LHCN-M2 (cell line): ENCODE measurements at regions not wholly inside any gene's neighbourhood (a gene's known extent, or its start where the extent isn't known, plus 50 kb on each side); places are given as distances from the start of the nearest gene placed in this dataset.

ENCODE experiments used
- DNase-seq: peaks from one replicate; pipeline ENCODE4 v3.0.0-alpha.2; 2012; ENCODE audit warnings: low read depth

DNA sequence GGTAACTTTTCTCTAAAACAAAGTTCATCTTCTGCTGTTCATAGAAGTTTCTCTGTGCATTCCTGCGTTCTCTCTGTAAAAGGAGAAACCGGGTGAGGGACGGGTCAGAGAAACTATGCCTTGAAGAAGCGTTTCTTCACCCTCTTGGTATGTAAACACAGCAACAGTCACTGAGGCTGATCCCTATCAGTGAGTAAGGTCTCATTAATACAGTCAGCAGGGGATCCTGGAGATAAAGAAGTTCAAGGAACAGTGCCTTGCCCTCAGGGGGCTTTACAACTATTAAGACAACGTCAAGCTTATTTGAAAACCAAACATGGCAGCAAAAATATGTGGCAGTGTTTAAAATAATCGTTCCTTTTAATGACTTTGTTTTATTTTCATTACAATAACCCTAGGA lies 202.9 kb upstream of the IL12B start:
- no peak for DNase-seq

DNA sequence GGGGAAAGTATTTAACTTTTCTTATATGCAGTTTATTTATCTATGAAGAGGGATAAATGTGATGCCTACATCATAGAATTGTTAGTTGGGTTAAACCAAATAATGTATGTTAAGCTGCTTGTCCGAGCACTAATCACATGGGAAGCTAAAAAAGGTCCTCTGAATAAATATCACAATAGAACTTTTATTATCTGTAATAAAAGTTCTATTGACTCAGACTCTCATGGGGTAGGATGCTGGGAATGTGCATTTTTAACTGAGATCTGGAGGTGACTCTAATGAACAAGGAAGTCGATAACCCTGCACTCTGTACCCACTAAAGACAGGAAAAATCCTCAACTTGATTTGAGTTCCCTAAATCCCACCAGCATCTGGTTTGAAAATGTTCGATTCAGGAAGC lies 205.9 kb upstream of the IL12B start:
- DNase-seq: no peak

DNA sequence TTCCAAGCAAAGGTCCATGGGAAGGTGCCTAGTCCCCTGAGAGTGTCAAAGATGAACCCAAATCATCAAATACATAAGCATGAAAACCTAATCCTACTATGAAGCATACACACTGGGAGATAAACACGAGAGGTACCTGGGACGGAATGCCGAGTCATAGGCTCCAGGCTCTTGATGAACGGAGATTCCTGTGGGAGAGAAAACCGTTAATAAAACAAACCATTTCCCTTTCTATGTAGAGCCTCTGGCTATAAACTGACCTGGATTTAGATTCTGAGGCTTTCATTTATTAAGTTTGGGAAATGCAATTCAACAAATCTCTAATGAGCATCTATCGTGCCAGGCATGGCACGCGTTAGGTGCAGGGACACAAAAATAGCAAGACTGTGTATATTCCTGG lies 206.4 kb upstream of the IL12B start:
- no peak for DNase-seq

DNA sequence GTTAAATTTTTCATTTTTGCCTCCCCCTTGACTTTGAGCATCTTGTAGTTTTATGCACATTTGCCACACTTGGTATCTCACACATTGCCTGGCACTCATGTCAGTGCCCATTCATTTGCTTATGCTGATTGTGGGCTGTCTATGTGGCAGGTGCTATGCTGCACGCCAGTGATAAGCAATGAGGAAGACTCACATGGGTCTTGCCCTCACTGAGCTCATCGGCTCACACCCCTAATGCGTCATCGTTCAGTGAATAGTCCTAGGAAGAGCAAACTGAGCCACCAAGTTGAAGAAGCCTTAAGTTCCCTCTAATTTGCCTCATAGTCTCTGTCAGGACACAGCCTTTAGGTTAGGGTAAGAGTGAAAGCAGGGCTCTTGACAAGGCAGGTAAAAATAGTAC lies 209.4 kb upstream of the IL12B start:
- no peak for DNase-seq

DNA sequence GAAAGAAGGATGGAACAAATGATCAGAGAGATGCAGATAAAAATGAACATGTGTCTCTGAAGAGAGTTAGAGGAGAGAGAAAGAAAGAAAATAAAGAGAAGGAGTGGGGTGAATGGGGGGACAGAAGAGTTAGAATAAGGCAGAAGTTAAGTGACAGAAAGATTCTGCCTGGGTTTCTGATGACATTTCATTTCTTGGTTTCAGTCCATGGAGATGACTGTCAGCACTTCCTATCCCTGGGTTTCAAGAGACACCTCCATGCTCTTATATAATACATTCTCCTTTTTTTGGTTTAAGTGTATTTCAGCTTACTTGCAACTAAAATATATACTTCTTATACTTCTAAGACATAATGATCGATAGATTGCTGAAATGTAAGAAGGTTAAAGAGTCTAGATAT lies 213.0 kb upstream of the IL12B start:
- DNase-seq: no peak

DNA sequence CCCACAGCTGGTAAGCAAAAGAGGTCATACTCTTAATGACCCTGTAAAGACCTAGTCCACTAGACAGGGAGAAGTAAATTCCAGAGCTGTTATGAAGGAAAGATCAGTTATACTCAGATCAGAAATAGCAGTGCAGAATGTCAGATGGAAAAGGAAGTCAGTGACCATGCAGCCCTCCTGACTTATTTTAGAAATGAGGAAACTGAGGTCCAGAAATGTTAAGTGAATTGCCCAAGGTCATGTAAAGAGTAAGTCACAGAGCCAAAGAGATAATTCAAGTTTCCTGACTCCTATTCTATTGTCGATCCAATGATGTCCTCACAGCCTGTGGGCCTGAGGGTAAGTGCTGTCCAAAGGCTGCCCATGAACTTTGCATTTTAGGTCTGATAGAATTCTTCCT lies 214.9 kb upstream of the IL12B start:
- no peak for DNase-seq

DNA sequence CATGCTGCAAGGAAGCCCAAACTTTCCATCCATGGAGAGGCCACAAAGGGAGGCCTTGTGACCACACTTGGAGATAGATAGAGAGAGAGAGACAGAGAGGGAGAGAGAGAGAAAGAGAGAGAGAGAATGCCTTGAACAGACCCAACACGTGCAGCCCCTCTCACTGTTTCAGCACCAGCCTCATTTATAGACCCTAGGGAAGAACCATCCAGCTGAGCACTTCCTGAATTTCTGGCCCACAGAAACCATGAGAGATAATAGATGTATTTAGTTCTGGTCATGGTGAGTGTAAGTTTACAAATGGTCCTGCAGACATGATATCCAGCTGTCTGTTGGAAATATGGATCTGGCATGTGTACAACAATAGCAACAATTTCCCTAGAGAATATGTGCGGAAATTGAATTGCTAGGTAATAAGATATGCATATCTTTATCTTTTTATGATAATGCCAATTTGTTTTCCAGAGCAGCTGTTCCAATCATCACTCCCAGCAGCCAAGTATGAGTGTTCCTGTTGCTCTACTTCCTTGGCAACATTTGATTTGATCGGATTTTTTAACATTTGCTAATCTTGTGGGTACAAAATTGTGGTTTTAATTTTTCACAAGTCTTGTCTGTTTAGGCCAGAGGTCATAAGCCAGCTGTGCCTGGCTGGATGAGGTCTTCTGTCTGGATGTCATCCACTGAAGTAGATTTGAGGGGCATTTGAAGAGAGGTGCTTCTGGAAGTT lies 217.3 kb upstream of the IL12B start:
- peak; percentile 98 for DNase-seq

DNA sequence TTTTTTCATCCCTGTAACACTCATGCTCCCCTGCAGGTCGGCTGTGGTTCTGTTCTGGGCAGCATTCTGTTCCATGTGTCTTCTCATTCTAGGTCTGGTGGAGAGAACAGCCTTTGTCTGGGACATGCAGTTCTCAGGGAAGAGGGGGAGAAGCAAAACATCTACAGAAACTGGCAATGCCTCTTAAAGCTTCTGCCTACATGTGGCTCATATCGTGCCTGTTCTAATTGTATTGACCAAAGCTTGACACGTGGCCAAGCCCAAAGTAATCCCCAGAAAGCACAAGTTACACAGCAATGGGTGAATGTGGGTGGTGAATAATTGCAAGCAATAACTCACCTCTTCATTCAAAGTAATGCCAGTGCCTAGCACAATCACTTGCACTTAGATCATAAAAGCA lies 218.2 kb upstream of the IL12B start:
- DNase-seq: peak; percentile 85

DNA sequence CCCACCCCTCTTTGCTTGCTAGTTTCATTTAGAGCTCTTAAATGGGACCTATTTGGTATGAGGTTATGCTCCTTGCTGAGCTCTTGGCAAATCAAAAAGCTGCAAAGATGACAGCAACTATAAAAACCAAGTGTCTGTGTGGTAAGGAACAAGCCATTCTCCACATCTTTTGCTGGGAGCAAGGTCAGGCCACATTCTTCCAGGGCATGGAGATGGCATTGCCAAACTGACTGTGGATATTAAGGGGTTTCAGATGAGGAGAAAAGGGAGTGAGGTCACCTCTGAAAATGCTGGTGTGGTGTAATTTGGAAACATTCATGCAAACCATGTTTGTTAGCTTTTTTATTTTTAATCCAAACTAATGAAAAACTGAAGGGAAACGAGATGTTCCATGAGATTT lies 218.8 kb upstream of the IL12B start:
- peak; percentile 48 for DNase-seq

DNA sequence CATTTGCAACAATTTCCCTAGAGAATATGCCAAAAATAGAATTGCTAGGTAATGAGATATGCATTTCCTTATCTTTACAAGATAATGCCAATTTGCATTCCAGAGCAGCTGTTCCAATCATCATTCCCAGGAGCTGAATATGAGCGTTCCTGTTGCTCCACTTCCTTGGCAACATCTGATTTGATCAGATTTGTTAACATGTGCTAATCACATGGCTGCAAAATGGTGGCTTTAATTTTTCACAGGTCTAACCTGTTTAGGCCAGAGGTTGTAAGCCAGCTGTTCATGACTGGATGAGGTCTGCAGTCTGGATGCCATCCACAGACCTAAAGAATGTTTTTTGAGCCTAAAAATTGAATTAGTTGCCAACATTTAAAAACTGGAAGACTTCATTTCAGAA lies 220.7 kb upstream of the IL12B start:
- DNase-seq: peak; percentile 55

DNA sequence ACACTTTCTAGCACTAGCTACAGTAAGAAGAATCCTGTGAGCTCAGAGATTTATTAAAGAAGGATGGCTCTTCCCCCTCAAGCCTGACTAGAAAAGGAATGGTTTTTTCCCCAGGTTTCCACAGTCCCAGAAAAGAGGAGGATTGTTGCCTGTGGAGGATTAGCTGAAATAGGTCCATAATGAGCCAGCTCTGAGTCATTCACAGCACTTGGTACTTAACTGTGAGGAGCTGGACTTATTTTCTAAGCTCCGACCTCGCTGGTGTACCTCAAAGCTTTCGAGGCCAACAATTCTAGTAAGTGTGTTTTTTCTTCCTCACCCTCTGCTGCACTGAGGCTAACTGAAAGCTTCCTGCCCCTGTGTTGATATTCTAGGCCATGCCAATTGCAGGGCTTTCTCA lies 222.5 kb upstream of the IL12B start:
- DNase-seq: peak; percentile 85

DNA sequence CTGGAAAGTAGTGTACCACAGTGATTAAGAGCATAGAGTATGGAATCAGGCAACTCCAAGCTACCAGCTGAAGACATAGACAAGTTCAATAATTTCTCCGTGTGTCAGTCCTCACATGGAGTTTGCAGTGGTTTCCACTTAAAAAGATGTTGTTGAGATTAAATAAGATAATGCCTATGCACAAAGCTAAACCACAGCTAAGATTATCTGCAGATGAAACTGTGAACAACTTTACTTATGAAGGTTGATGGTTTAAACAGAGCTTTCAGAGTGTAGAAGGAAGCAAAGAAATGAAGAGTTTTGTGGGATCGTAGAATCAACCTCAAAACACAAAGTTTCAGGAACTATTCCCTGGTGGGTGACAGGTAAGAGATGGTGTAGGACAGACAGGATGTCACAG lies 223.5 kb upstream of the IL12B start:
- no peak for DNase-seq

DNA sequence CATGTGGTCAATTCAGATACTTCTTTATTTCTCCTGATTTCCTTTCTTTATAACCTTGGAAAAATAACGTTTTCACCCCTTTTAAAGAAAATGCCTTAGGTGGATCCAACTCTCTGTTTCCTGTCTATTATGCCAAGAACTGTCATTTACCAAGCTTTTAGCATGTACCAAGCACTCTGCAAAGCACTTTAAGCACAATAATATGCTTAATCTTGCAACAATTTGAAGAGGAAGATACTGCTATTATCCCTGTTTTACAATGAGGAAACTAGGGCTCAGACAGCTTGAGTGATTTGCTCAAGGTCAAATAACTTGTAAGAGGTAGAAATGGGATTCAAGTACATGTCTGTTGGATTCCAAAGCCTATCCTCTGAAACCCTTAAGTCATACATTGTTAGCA lies 224.8 kb upstream of the IL12B start:
- no peak for DNase-seq

DNA sequence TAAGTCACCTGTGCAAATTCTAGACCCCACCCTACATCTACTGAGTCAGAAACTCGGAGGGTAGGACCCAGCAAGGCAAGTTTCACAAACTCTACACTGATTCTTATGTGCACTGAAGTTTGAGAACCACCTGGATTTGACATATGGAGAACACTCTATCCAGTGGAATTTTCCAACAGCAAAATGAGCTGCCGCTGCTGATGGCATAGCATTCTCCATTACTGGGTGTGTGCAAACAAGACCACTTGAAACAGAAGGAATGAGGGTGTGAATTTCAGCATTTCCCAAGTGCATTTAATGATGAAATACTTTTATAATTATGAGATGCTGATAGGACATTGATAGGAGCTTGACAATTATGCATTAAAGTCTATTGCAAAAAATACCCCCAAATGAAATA lies 229.1 kb upstream of the IL12B start:
- no peak for DNase-seq

DNA sequence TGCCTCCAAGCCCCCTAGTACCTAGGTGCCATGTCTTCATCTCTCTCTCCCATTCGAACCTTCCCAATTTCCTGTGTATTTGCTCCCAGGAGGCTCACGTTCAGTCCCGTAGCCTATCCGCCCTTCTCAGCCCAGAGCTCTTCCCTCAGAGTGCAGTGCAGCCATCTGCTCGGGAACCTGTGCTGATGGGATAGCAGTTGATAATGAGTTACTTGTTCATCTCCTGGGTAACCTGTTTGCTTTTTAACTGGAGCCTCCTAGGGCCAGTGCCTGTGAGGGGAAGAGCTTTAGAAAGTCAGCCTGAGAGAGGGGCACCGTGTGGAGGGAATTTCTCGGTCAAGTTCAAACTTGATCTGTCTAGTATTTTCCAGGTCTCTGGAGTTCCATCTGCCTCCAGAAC lies 229.8 kb upstream of the IL12B start:
- no peak for DNase-seq

DNA sequence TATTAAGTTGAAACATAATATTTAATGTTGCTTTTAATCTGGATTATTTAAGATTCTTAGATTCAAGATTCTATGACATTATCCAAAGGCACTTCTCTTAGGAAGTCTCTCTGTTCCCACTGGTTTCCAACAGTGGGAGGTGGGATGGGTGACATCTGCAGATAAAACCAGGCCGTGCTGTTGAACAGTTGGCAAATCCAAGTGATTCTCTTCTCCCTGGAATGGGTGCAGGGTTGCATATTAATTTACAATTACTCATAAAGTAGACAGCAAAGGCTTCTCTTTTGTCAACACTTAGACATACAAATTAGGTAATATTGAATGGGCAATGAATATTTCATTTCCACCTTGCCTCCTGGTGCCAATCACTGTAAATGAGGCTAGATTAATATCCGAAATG lies 233.7 kb upstream of the IL12B start:
- no peak for DNase-seq

DNA sequence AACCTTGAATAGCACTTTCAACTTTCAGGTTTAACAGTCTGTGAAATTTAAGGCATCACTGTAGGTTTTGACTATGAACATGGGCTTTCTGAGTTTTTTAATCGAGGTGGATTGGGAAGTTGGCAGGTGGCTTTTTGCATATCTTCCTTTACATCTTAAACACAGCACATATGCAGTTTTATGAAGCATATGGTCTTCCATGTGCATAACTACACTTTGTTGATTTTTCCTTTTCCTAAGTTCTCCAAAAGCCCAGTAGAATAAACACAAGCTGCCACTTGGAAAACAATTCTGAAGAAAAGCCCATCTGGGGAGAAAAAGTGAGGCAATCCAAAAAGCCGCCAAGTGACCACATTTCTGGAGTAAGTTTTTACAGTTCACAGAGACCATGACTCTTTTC lies 236.5 kb upstream of the IL12B start:
- DNase-seq: no peak

DNA sequence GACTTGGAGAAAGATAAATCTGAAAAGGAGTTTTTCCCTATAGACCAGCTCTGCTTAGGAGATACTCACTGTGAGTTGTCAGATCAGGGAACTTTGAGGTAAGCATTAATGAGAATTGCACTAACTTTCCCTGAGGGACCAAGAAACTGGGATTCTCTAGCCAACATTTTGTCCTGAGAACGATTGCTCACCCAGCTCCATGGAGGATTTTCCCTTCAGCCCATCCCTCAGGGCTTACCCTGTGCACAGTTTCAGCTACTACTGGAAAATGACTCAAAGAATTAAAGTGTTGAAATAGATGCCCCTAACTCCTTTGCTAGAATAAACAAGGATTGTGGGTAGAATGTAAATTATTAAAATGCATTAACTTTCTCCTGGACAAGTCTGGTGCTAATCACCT lies 237.2 kb upstream of the IL12B start:
- no peak for DNase-seq

DNA sequence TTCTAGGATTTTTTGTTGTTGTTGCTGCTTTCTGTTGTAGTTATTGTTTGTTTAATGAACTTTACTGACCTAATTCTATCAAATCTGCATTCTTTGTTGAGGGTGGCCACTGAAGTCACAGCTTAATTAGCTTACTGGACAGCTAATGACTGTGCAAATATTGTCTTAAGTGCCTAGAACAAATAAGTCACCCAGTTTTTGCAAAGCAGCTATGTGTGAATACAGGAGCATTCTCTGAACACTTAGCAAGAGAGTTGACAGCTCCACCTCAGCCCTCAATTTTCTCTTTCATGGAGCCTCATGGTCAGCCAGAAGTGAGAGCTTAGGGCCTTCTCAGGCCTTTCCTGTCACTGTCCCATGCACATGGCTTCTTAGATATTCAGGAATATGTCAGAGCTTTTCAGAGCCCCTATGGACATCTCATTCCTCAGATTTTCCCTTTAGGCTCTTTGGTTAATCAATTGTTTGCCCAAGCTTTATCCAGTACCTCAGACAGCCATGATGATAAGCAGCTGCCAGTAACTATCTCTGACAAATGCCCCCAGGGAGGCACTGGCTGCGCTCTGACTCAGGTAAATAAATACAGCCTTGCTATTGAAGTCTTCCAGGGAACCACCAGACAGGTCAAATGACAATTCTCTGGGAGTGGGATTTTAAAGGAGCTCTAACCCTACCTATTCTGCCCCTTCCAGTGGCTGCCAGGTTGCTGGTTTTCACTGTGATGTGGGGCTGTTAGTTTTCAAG lies 241.4 kb upstream of the IL12B start:
- no peak for DNase-seq

DNA sequence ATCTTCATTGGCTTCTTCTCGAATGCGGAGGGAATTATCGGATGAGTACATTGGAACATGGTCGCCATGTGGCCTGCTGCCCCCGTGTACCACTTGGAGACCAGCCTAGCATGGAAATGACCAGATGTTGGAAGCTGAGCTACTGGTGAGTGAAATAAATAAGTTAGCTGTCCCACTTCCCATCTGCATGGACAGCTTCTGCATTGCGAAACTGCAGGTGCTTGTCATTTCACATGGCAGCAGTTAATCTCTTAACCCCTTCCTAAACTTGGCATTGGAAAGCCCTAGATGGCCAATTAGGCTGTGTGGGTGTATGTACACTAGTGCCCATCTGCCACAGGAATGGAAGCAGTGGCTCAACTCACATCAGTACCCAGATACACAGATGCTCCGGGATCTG lies 246.6 kb upstream of the IL12B start:
- DNase-seq: no peak

DNA sequence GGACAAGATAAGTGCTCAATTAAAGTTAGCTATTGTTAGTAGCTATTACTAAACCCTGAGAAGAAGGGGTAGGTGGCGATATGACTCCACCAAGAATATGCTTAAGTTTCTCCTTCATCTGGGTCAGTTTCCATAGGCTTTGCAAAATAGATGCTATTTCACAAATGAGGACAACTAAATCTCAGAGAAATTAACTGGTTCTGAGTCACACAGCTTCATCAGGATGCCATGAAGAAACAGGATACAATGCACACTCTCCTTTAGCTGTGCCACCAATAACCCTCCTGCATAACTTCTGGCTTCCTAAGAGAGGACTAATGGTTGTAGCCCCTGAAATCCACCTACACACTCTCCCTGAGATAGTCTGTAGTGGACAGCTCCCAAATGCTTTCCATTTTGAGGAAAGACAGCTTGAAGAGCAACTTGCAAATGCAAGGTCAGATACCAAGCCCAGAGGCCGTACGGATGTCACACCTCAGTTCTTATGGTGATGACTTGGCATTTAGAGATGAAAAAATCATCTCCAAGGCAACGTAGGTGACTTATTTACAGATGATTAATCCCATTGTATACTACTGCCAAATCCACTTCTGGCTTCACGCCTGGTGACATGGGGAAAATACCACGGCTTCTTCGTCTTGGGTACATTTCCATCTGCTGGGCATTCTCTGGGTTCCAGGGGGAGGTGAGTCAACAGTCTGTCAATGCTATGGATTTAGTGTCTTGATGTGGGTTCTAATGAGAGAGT lies 251.4 kb upstream of the IL12B start:
- DNase-seq: peak; percentile 95

DNA sequence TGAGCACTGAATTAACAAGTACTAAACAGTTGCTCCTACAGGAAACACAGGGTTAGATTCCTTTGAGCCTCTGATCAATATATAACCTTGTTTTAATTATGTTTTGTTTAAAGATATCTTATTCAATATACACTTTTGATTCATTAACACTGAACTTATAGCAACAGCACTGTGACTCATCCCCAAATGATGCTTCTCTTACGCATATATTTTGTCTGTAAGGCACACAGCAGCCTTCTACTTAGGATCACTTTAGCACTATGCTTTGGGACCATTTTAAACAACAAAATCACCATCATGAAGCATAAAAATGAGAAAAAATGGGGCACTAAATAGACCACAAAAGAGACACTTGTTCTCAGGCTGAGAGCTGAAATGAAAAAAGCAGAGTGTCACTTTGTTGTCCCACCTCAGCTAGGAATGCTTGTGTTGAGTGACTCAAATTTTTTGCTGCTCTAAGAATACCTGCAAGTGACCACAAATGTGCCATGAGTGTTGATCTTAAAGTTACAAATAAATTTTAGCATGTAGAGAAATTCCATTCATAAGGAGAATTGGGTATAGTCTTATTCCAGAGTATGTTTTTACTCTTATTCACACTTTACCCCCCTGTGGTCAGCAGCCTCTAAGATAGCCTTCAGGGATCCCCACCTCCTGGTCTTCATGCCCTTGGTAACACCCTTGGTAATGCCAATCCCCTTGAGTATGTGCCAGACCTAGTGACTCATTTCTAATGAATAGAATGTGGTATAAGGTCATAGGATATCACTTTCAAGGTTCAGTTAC lies 252.7 kb upstream of the IL12B start:
- peak; percentile 86 for DNase-seq
